ENCODE measurements at regions not wholly inside any gene's neighbourhood (a gene's known extent, or its start where the extent isn't known, plus 50 kb on each side); places are given as distances from the start of the nearest gene placed in this dataset.

- TF ChIP-seq E2F8 (IDR thresholded peaks at IDR 0.05; ENCODE audit: low read depth, partially characterized antibody): no peak
- 0 out of 2 replicates have a peak, but pooled peaks have one; percentile 92 for TF ChIP-seq ZNF445 (CRISPR knock-in tag; IDR thresholded peaks at IDR 0.05; ENCODE audit: low read depth)
- peak; percentile 95 for TF ChIP-seq ZNF717 (CRISPR knock-in tag; IDR thresholded peaks at IDR 0.05)
- TF ChIP-seq CHD4 (IDR thresholded peaks at IDR 0.05; ENCODE audit: insufficient read depth, insufficient replicate concordance, low read depth, low read length, poor library complexity, severe bottlenecking): no peak
- no peak for TF ChIP-seq U2AF2 (optimal IDR thresholded peaks at IDR 0.05; ENCODE audit: low read depth, low read length)
- TF ChIP-seq RCOR1 (IDR thresholded peaks at IDR 0.05; ENCODE audit: borderline replicate concordance in 1 of 2, low read depth in 2 of 2, low read length in 2 of 2): peak in 1 of 2 experiments; percentile 3; a peak in 1 of 4 replicates
- peak; percentile 77; the same call in 1 of the 2 replicates for TF ChIP-seq ZNF354B (CRISPR knock-in tag; IDR thresholded peaks at IDR 0.05)
- TF ChIP-seq, protein P1, sequence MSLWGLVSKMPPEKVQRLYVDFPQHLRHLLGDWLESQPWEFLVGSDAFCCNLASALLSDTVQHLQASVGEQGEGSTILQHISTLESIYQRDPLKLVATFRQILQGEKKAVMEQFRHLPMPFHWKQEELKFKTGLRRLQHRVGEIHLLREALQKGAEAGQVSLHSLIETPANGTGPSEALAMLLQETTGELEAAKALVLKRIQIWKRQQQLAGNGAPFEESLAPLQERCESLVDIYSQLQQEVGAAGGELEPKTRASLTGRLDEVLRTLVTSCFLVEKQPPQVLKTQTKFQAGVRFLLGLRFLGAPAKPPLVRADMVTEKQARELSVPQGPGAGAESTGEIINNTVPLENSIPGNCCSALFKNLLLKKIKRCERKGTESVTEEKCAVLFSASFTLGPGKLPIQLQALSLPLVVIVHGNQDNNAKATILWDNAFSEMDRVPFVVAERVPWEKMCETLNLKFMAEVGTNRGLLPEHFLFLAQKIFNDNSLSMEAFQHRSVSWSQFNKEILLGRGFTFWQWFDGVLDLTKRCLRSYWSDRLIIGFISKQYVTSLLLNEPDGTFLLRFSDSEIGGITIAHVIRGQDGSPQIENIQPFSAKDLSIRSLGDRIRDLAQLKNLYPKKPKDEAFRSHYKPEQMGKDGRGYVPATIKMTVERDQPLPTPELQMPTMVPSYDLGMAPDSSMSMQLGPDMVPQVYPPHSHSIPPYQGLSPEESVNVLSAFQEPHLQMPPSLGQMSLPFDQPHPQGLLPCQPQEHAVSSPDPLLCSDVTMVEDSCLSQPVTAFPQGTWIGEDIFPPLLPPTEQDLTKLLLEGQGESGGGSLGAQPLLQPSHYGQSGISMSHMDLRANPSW (CRISPR knock-in tag; IDR thresholded peaks at IDR 0.05): no peak
- peak; percentile 94 for TF ChIP-seq IRF1 (CRISPR knock-in tag; IDR thresholded peaks at IDR 0.05; ENCODE audit: borderline replicate concordance)
- TF ChIP-seq, protein P2, sequence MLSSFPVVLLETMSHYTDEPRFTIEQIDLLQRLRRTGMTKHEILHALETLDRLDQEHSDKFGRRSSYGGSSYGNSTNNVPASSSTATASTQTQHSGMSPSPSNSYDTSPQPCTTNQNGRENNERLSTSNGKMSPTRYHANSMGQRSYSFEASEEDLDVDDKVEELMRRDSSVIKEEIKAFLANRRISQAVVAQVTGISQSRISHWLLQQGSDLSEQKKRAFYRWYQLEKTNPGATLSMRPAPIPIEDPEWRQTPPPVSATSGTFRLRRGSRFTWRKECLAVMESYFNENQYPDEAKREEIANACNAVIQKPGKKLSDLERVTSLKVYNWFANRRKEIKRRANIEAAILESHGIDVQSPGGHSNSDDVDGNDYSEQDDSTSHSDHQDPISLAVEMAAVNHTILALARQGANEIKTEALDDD (IDR thresholded peaks at IDR 0.05): peak; percentile 75; the same call in 1 of the 2 replicates
- no peak; the same call in 1 of the 2 replicates for TF ChIP-seq ZBTB7A (IDR thresholded peaks at IDR 0.05; ENCODE audit: borderline replicate concordance, control insufficient read depth, low read depth, low read length)
- TF ChIP-seq, protein P3, sequence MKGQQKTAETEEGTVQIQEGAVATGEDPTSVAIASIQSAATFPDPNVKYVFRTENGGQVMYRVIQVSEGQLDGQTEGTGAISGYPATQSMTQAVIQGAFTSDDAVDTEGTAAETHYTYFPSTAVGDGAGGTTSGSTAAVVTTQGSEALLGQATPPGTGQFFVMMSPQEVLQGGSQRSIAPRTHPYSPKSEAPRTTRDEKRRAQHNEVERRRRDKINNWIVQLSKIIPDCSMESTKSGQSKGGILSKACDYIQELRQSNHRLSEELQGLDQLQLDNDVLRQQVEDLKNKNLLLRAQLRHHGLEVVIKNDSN (CRISPR knock-in tag; IDR thresholded peaks at IDR 0.05): no peak; the same call in 1 of the 2 replicates
- TF ChIP-seq TAF9B (IDR thresholded peaks at IDR 0.05; ENCODE audit: partially characterized antibody): peak; percentile 98
- no peak for TF ChIP-seq CEBPZ (IDR thresholded peaks at IDR 0.05; ENCODE audit: borderline replicate concordance, low read depth, low read length)
These were observed 148.6 kb downstream of the PPIAL4G start (continued) for GRCh38 chr1:148334339-148335130.

All from K562 (cell line).